Pancreas (tissue), 10 donors: ENCODE measurements at regions not wholly inside any gene's neighbourhood (a gene's known extent, or its start where the extent isn't known, plus 50 kb on each side); places are given as distances from the start of the nearest gene placed in this dataset.

Experiments
- ATAC-seq, 4 donors: fragments of 200-7000 bp; cut with Tn5 transposase; one replicate each; pipeline versions ENCODE4 v1.8.0 to v1.9.1; 2020; ENCODE audit warnings: mild to moderate bottlenecking in 4 of 4, moderate library complexity in 4 of 4
- DNase-seq, 6 donors: peaks; one replicate each; pipeline ENCODE4 v3.0.0-alpha.2; 2020
- FAIRE-seq: peaks from 2 replicates; lab custom pipeline; 2012; peaks lifted over from hg19 to GRCh38; lab: Jason Lieb, UNC
- H3K27ac ChIP-seq, 4 donors: fragments of 200-600 bp; sonication (generic); 1 replicate in 3 of 4; 2 replicates in 1 of 4; pipeline versions ENCODE4 v1.5.0 to v1.8.0; 2020
- H3K27me3 ChIP-seq, 4 donors: fragments of 200-600 bp; one replicate each; pipeline ENCODE4 v1.8.0; 2021
- H3K36me3 ChIP-seq, 3 donors: fragments of 200-600 bp; sonication (generic) in 1 of 3; one replicate each; pipeline versions ENCODE4 v1.5.0 to v1.8.0; 2020 to 2021
- H3K4me1 ChIP-seq, 3 donors: fragments of 200-600 bp; one replicate each; pipeline ENCODE4 v1.8.0; 2021
- H3K4me3 ChIP-seq, 4 donors: fragments of 200-600 bp; sonication (generic) in 2 of 4; one replicate each; pipeline versions ENCODE4 v1.5.0 to v1.8.0; 2020 to 2021
- H3K9me3 ChIP-seq, 4 donors: fragments of 200-600 bp; one replicate each; pipeline ENCODE4 v1.8.0; 2021
- WGBS, 2 donors: extraction: QIAGEN DNeasy Blood & Tissue Kit; methylation state at CpG; one replicate each; pipeline ENCODE4 v1.1.7; 2013; 5-methylcytosine and 5-hydroxymethylcytosine counted together
- intact Hi-C, 3 donors: fragments of 100-400 bp; cut with DNase I; formaldehyde crosslinking; loops; one replicate each; pipeline versions ENCODE4 v1.11.1 to v1.14.2; 2022
- TF ChIP-seq, protein P1 (sequence below), 4 donors: fragments of 200-600 bp; sonication (generic) in 3 of 4; IDR thresholded peaks; one replicate each; pipeline versions ENCODE4 v1.5.0 to v1.8.0; 2021; ENCODE audit warnings: antibody characterized with exemption in 4 of 4
- donor health status: healthy with polysubstance abuse.
- donor health status: DM: no; HTN: no; CAD: no; lungs with moderate emphysema.
- donor health status: DM: no; HTN: no; CAD: no.
- donor health status: control.
- donor health status: control.
- donor health status: Bipolar disorder and iron deficiency.
- donor health status: DM: yes; HTN: yes; CAD: no.
- donor health status: DM: no; HTN: no; CAD: no.
- donor health status: DM: no; HTN: no; CAD: no.
- donor health status: DM: yes; HTN: yes; CAD: no.

DNA sequence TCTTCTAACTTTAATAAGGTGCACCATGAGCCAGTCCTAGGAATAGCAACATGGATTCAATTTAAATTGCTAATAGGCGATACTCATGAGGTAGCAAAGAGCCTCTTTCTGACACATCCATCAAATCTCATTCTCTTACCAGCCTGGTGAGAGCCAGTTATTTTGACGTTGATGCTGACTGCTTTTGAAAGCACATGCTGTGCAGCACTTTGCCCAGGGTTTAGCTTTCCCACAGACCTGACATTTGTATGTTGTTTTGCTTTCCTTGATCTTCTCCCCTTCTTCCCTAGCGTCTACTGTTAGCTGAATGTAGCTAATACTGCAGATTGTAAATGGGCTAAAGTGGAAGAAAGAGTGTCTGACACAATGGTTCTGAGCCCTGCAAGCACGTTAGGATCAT lies 101.1 kb upstream of the CCDC85A start:
- Histone ChIP-seq H3K27ac (no peak overlapping the region), H3K27me3 (no peaks in the 10 kb centered on the region), H3K36me3 (no peaks in the 10 kb centered on the region), H3K4me3 (no peak overlapping the region), H3K9me3 (no peaks in the 10 kb centered on the region), H3K4me1 (no peaks in the 10 kb centered on the region)
- ATAC-seq, result no peak
- DNase-seq, result no peak
- intact Hi-C loops, result loop anchor here in 1 of 3 donors (10.0 kb wide), 1 partner anchor 52 kb away; no protein-coding TSS in a partner anchor
- no peak for FAIRE-seq
- TF ChIP-seq, protein P1, sequence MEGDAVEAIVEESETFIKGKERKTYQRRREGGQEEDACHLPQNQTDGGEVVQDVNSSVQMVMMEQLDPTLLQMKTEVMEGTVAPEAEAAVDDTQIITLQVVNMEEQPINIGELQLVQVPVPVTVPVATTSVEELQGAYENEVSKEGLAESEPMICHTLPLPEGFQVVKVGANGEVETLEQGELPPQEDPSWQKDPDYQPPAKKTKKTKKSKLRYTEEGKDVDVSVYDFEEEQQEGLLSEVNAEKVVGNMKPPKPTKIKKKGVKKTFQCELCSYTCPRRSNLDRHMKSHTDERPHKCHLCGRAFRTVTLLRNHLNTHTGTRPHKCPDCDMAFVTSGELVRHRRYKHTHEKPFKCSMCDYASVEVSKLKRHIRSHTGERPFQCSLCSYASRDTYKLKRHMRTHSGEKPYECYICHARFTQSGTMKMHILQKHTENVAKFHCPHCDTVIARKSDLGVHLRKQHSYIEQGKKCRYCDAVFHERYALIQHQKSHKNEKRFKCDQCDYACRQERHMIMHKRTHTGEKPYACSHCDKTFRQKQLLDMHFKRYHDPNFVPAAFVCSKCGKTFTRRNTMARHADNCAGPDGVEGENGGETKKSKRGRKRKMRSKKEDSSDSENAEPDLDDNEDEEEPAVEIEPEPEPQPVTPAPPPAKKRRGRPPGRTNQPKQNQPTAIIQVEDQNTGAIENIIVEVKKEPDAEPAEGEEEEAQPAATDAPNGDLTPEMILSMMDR (IDR thresholded peaks at IDR 0.05), result no peak
- WGBS, 2 donors, result 77 to 80% methylated on average over 4 of the region's 4 CpGs

DNA sequence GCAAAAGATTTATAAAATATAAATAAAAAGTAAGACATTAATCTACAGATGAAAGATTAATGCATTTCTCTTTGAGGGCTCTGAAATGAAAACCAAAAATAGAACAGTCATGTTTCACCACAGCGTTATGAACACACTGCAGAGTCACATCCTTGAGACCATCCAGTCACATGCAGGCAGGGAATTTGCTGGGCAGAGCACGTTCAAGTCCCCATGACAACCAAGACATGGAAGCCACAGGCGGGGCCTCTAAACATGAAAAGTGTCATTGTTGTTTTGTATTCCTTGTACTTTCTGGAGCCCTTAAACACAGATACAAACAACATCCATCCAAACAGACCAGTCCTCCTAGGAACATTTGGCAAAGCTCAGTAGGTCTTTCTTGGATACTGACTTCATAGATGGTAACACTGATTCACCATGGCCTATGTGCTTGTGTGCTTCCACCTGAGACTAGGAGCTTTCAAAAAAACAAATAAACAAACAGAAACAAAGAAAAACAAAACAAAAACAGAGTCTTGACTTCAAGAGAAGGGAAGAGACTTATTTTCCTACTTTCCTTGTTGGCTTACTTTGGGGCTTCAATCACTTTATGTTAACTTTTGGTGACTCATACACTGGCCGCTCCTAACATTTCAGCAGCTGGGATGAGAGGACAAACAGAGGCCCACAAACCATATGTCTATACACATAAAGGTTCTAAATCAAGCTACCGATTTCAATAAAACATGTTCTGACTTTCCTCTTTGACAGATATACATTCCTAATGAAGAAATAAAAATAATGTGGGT lies 99.5 kb upstream of the CCDC85A start:
- FAIRE-seq (no peak), ATAC-seq (no peak), DNase-seq (no peak)
- Histone ChIP-seq H3K27me3 (no peaks in the 10 kb centered on the region), H3K4me1 (no peaks in the 10 kb centered on the region), H3K9me3 (no peaks in the 10 kb centered on the region), H3K27ac (no peak overlapping the region), H3K4me3 (no peak overlapping the region), H3K36me3 (no peaks in the 10 kb centered on the region)
- 81 to 85% methylated on average over 5 of the region's 5 CpGs for WGBS, 2 donors
- TF ChIP-seq, protein P1 (IDR thresholded peaks at IDR 0.05), result no peak
- intact Hi-C loops, result loop anchor here in 1 of 3 donors (10.0 kb wide), 1 partner anchor 50 kb away; no protein-coding TSS in a partner anchor

DNA sequence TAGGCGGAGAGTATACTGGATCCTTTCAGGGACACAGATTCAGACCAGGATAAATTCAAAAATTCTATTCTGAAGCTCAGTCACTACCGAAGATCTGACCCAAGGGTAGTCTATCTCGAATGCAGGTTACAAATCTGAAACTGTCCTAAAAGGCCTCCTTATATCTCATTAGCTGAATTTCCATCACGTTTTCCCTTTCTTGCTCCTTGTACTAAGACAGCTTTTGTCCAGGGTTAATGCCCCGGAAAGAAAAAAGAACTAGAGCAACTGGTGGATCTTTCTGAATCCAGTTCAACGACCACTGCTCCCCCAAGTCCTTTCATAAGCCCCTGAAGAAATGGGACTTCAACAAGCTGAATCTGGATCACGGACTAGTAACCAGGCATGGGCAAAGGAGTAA lies 97.5 kb upstream of the CCDC85A start:
- Histone ChIP-seq H3K27ac (no peak overlapping the region), H3K9me3 (no peaks in the 10 kb centered on the region), H3K36me3 (no peaks in the 10 kb centered on the region), H3K4me1 (no peaks in the 10 kb centered on the region), H3K4me3 (no peak overlapping the region), H3K27me3 (no peaks in the 10 kb centered on the region)
- no peak for DNase-seq
- WGBS, 2 donors, result 80 to 86% methylated on average over 7 of the region's 7 CpGs
- no peak for FAIRE-seq
- no peak for ATAC-seq
- TF ChIP-seq, protein P1 (IDR thresholded peaks at IDR 0.05), result no peak
- intact Hi-C loops, result loop anchor here in 1 of 3 donors (10.0 kb wide), 1 partner anchor 48 kb away; no protein-coding TSS in a partner anchor

DNA sequence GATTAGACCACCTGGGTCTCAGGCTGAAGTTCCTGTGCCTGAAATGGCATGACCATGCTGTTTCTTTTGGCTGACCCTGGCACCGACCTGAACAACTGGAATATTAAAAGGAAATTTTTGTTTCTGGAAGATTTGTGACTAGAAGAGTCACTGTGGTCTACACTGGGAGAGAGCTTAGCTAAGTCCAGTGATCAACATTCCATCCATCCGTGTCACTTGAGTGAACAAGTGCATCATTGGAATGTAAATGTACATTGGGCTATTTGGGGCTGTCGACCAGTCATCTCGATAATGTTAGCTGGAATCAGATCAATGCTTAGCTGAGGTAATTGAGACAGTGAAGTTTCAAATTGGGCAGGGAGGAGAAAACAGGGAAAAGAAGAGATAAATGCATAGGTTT lies 95.4 kb upstream of the CCDC85A start:
- H3K27ac ChIP-seq, result no peak overlapping the region
- H3K9me3 ChIP-seq, result no peaks in the 10 kb centered on the region
- H3K4me1 ChIP-seq, result no peaks in the 10 kb centered on the region
- intact Hi-C loops, result loop anchor here in 1 of 3 donors (10.0 kb wide), 1 partner anchor 46 kb away; no protein-coding TSS in a partner anchor
- no peak for ATAC-seq
- no peaks in the 10 kb centered on the region for H3K36me3 ChIP-seq
- H3K27me3 ChIP-seq, result no peaks in the 10 kb centered on the region
- 74 to 80% methylated on average over 4 of the region's 4 CpGs for WGBS, 2 donors
- FAIRE-seq, result no peak
- TF ChIP-seq, protein P1 (IDR thresholded peaks at IDR 0.05), result no peak
- H3K4me3 ChIP-seq, result no peak overlapping the region
- no peak for DNase-seq

DNA sequence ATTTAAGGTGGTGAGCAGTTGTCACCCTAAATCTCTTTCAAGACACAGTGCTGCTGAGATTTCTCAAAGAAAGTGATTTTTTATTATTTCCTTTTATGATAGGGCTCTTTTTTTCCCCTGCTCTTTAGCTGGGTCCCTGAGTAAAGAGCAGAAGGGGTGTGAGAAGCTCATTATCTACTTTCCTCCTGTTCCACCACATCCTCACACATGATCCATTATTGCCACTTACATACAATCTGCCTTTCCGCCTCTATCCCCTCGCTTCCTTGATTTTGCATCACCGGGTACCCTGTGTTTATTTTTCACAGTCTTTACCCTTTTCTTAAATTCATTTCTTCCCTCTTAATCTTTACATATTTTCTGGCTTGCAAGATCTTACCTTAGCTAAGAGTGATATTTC lies 93.9 kb upstream of the CCDC85A start:
- Histone ChIP-seq H3K27me3 (no peaks in the 10 kb centered on the region), H3K27ac (no peak overlapping the region), H3K4me3 (no peak overlapping the region), H3K4me1 (no peaks in the 10 kb centered on the region), H3K36me3 (no peaks in the 10 kb centered on the region), H3K9me3 (no peaks in the 10 kb centered on the region)
- intact Hi-C loops, result loop anchor here in 1 of 3 donors (10.0 kb wide), 1 partner anchor 45 kb away; no protein-coding TSS in a partner anchor
- ATAC-seq (no peak), DNase-seq (no peak), FAIRE-seq (no peak)
- TF ChIP-seq, protein P1 (IDR thresholded peaks at IDR 0.05), result no peak
- 89 to 92% methylated on average over 3 of the region's 3 CpGs for WGBS, 2 donors
